ENCODE measurements at regions not wholly inside any gene's neighbourhood (a gene's known extent, or its start where the extent isn't known, plus 50 kb on each side); places are given as distances from the start of the nearest gene placed in this dataset.

DNA sequence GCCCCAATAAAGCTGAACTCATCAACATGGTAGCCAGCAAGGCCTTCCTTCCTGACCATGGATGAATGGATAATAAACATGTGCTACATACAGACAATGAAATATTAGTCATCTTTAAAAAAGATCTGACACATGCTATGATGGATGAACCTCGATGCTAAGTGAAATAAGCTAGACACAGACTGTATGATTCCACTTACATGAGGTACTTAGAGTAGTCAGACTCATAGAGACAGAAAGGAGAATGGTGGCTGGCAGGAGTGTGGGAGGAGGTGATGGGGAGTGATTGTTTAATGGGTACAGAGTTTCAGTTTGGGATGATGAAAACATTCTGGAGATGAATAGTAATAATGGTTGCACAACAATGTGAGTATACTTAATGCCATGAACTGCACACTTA is 114.1 kb upstream of the SORCS3 start:
- Histone ChIP-seq H3K36me3 (ENCODE audit: low read depth) (no peaks in the 10 kb centered on the region), H3K4me1 (ENCODE audit: low read depth) (no peaks in the 10 kb centered on the region), H3K9me3 (no peaks in the 10 kb centered on the region), H3K4me3 (no peak overlapping the region)
- intact Hi-C loops (cut with DNase I, micrococcal nuclease), result no loop called here
- ATAC-seq (no peak), DNase-seq (no peak)
- TF ChIP-seq, protein P1, sequence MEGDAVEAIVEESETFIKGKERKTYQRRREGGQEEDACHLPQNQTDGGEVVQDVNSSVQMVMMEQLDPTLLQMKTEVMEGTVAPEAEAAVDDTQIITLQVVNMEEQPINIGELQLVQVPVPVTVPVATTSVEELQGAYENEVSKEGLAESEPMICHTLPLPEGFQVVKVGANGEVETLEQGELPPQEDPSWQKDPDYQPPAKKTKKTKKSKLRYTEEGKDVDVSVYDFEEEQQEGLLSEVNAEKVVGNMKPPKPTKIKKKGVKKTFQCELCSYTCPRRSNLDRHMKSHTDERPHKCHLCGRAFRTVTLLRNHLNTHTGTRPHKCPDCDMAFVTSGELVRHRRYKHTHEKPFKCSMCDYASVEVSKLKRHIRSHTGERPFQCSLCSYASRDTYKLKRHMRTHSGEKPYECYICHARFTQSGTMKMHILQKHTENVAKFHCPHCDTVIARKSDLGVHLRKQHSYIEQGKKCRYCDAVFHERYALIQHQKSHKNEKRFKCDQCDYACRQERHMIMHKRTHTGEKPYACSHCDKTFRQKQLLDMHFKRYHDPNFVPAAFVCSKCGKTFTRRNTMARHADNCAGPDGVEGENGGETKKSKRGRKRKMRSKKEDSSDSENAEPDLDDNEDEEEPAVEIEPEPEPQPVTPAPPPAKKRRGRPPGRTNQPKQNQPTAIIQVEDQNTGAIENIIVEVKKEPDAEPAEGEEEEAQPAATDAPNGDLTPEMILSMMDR (IDR thresholded peaks at IDR 0.05), result no peak

DNA sequence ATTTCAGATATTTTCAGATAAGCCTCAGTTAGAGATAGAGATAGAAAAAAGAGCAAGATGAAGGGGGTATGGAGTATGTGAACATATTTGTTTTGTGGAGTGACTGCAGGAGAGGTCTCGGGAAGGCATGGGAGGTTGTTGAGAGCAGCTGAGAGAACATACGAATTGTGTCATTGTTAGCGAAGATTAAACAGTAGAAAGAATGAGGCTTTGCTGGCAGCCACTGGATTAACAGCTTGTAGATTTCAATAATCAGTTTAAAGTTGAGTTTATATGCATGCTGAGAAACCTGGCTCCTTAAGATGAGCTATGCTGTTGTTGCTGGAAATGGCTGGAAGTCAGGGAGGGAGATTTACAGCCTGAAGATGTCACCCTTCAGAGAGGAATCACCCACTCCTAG is 100.9 kb upstream of the SORCS3 start:
- H3K4me3 ChIP-seq, result no peak overlapping the region
- no peaks in the 10 kb centered on the region for H3K36me3 ChIP-seq (ENCODE audit: low read depth)
- no peak for DNase-seq
- intact Hi-C loops (cut with DNase I, micrococcal nuclease), result no loop called here
- H3K4me1 ChIP-seq (ENCODE audit: low read depth), result no peaks in the 10 kb centered on the region
- H3K9me3 ChIP-seq, result no peaks in the 10 kb centered on the region
- TF ChIP-seq, protein P1 (IDR thresholded peaks at IDR 0.05), result no peak
- no peak for ATAC-seq

DNA sequence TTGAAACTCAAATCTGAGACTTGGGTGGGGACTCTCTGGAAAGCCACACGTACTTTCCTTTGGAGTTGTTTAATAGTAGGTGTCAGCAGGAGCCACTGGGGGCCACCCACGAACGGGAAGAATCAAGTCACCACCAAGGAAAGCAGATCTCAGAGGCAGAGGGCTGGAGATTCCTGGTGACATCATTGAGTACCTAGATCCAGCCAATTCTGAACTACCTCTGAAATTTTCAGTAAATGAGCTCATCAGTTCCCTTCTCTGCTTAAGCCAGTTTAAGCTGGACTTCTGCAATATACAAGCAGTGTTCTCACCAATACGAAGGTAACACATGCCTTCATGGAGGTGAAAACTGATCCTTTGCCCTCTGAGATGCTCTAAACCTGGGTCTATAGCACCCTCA is 99.3 kb upstream of the SORCS3 start:
- Histone ChIP-seq H3K4me1 (ENCODE audit: low read depth) (no peaks in the 10 kb centered on the region), H3K4me3 (no peak overlapping the region), H3K36me3 (ENCODE audit: low read depth) (no peaks in the 10 kb centered on the region), H3K9me3 (no peaks in the 10 kb centered on the region)
- intact Hi-C loops (cut with DNase I, micrococcal nuclease), result no loop called here
- DNase-seq (no peak), ATAC-seq (no peak)
- TF ChIP-seq, protein P1 (IDR thresholded peaks at IDR 0.05), result no peak

DNA sequence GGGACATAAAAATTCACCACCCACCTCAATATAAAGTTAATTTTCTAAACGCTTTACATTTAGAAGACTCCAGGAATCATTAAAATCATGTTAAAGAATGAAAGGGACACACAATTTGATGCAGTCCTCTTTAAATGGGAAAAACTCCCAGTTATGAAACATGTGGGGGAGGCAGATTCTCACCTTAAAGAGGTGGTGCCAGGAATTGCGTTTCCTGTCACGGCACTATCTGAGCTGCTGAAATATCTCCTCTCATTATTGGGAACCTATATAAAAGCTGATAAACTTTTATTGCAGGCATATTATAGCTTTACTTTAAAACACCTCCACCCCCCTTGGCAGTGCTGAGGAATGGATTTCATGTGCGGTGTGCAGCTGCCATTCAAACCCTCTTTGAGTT is 94.8 kb upstream of the SORCS3 start:
- no peak overlapping the region for H3K4me3 ChIP-seq
- ATAC-seq (no peak), DNase-seq (no peak)
- H3K9me3 ChIP-seq, result no peaks in the 10 kb centered on the region
- no peaks in the 10 kb centered on the region for H3K36me3 ChIP-seq (ENCODE audit: low read depth)
- intact Hi-C loops (cut with DNase I, micrococcal nuclease), result no loop called here
- no peaks in the 10 kb centered on the region for H3K4me1 ChIP-seq (ENCODE audit: low read depth)
- TF ChIP-seq, protein P1 (IDR thresholded peaks at IDR 0.05), result no peak

DNA sequence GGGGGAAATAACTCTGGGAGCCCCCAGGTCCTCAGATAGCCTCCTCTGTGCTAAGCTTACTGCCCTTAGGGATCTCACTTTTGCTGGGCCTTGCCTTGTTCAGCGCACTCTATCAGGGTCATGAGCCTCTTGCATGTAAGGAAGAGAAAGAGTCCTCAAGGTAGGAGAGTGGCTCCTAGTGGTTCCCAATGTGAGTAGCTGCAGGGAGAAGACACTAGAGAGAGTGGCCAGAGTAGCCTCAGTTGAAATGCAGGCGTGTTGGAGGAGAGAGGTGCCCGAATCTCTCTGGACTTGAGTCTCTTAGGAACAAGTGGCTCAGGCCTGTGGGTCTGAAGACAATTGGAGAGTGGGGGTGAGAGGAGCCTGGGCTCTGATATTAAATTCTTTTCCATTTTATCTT is 94.3 kb upstream of the SORCS3 start:
- intact Hi-C loops (cut with DNase I, micrococcal nuclease), result no loop called here
- no peak for DNase-seq
- Histone ChIP-seq H3K4me1 (ENCODE audit: low read depth) (no peaks in the 10 kb centered on the region), H3K9me3 (no peaks in the 10 kb centered on the region), H3K36me3 (ENCODE audit: low read depth) (no peaks in the 10 kb centered on the region), H3K4me3 (no peak overlapping the region)
- ATAC-seq, result no peak
- TF ChIP-seq, protein P1 (IDR thresholded peaks at IDR 0.05), result no peak

DNA sequence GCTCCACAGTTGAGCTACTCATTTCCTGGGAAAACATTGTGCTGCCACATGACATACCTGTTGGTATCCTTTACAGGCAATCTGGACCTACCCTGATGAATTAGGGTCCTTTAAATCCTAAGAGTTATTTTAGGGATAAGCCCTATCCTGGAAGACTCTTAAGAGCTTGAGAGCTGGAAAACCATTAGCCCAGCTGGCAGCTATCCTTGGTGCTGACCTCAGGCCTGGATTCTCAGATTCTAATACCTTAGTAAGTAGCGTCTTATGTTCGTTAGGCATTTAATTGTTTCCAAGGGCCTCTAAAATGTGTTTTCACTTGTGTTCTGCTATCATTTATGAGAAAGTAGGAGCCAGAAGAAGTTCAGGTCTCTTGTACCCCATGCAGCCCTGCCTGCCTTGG is 93.0 kb upstream of the SORCS3 start:
- intact Hi-C loops (cut with DNase I, micrococcal nuclease), result no loop called here
- Histone ChIP-seq H3K4me1 (ENCODE audit: low read depth) (no peaks in the 10 kb centered on the region), H3K4me3 (no peak overlapping the region), H3K9me3 (no peaks in the 10 kb centered on the region), H3K36me3 (ENCODE audit: low read depth) (no peaks in the 10 kb centered on the region)
- TF ChIP-seq, protein P1 (IDR thresholded peaks at IDR 0.05), result no peak
- ATAC-seq (no peak), DNase-seq (no peak)

Measured in mucosa of descending colon (tissue), 3 donors.